Duodenal mucosa (tissue), 2 donors: ENCODE measurements at regions not wholly inside any gene's neighbourhood (a gene's known extent, or its start where the extent isn't known, plus 50 kb on each side); places are given as distances from the start of the nearest gene placed in this dataset.

Experiments
- H3K27ac ChIP-seq: one replicate; pipeline ENCODE4 v1.7.0; 2013; ENCODE audit warnings: low read depth, low read length
- H3K27me3 ChIP-seq, 2 donors: one replicate each; pipeline ENCODE4 v1.7.0; 2013; ENCODE audit warnings: low read length in 2 of 2, control low read depth in 1 of 2; ENCODE audit not compliant: insufficient read depth in 2 of 2, control insufficient read depth in 1 of 2
- H3K36me3 ChIP-seq, 2 donors: one replicate each; pipeline ENCODE4 v1.7.0; 2013; ENCODE audit warnings: low read length in 2 of 2, control low read depth in 1 of 2; ENCODE audit not compliant: insufficient read depth in 2 of 2, control insufficient read depth in 1 of 2
- H3K4me1 ChIP-seq, 2 donors: one replicate each; pipeline ENCODE4 v1.7.0; 2013; ENCODE audit warnings: low read length in 2 of 2, control low read depth in 1 of 2; ENCODE audit not compliant: insufficient read depth in 2 of 2, control insufficient read depth in 1 of 2
- H3K4me3 ChIP-seq, 2 donors: one replicate each; pipeline ENCODE4 v1.7.0; 2013; ENCODE audit warnings: low read length in 2 of 2, low read depth in 1 of 2
- H3K9ac ChIP-seq, 2 donors: one replicate each; pipeline ENCODE4 v1.7.0; 2013; ENCODE audit warnings: low read length in 2 of 2, low read depth in 1 of 2
- H3K9me3 ChIP-seq, 2 donors: one replicate each; pipeline ENCODE4 v1.7.0; 2013; ENCODE audit warnings: low read length in 2 of 2, control low read depth in 1 of 2; ENCODE audit not compliant: control insufficient read depth in 1 of 2

- Histone ChIP-seq H3K4me3 (no peak overlapping the region), H3K27me3 (no peaks in the 10 kb centered on the region), H3K4me1 (no peaks in the 10 kb centered on the region), H3K36me3 (no peaks in the 10 kb centered on the region), H3K9ac (no peak overlapping the region), H3K27ac (no peak overlapping the region), H3K9me3 (peaks cover 0 to 2% of the 10 kb centered on the region in 2 donors)
Measured at GRCh38 chr12:116471544-116471943, 87.6 kb upstream of the MAP1LC3B2 start.

- Histone ChIP-seq H3K27ac (no peak overlapping the region), H3K27me3 (no peaks in the 10 kb centered on the region), H3K4me1 (no peaks in the 10 kb centered on the region), H3K4me3 (no peak overlapping the region), H3K9ac (no peak overlapping the region), H3K9me3 (peaks cover 0 to 4% of the 10 kb centered on the region in 2 donors), H3K36me3 (no peaks in the 10 kb centered on the region)
Measured at GRCh38 chr12:116472193-116472592, 87.0 kb upstream of the MAP1LC3B2 start.

- Histone ChIP-seq H3K27me3 (no peaks in the 10 kb centered on the region), H3K27ac (no peak overlapping the region), H3K9ac (no peak overlapping the region), H3K4me3 (no peak overlapping the region), H3K36me3 (no peaks in the 10 kb centered on the region), H3K4me1 (no peaks in the 10 kb centered on the region), H3K9me3 (peaks cover 3 to 4% of the 10 kb centered on the region in 2 donors)
Measured at GRCh38 chr12:116473416-116473815, 85.8 kb upstream of the MAP1LC3B2 start.

GRCh38 chr12:116474331-116474730 is 84.8 kb upstream of the MAP1LC3B2 start:
- Histone ChIP-seq H3K27me3 (no peaks in the 10 kb centered on the region), H3K9me3 (peaks cover 3 to 4% of the 10 kb centered on the region in 2 donors), H3K27ac (no peak overlapping the region), H3K9ac (no peak overlapping the region), H3K4me3 (no peak overlapping the region), H3K4me1 (no peaks in the 10 kb centered on the region), H3K36me3 (no peaks in the 10 kb centered on the region)

- H3K4me1 ChIP-seq: no peaks in the 10 kb centered on the region
- no peak overlapping the region for H3K4me3 ChIP-seq
- H3K27me3 ChIP-seq: no peaks in the 10 kb centered on the region
- H3K36me3 ChIP-seq: no peaks in the 10 kb centered on the region
- peaks cover 3 to 4% of the 10 kb centered on the region in 2 donors for H3K9me3 ChIP-seq
- H3K9ac ChIP-seq: no peak overlapping the region
- H3K27ac ChIP-seq: no peak overlapping the region
Measured at GRCh38 chr12:116474899-116475298, 84.3 kb upstream of the MAP1LC3B2 start.

- H3K9me3 ChIP-seq: peaks cover 3 to 4% of the 10 kb centered on the region in 2 donors
- H3K4me3 ChIP-seq: no peak overlapping the region
- no peaks in the 10 kb centered on the region for H3K4me1 ChIP-seq
Measured at GRCh38 chr12:116476227-116476822, 82.9 kb upstream of the MAP1LC3B2 start.

GRCh38 chr12:116478243-116478773 is 80.9 kb upstream of the MAP1LC3B2 start:
- H3K4me1 ChIP-seq: no peaks in the 10 kb centered on the region
- H3K9me3 ChIP-seq: peaks cover 3 to 4% of the 10 kb centered on the region in 2 donors
- no peaks in the 10 kb centered on the region for H3K27me3 ChIP-seq
- H3K36me3 ChIP-seq: no peaks in the 10 kb centered on the region
- no peak overlapping the region for H3K4me3 ChIP-seq
- no peak overlapping the region for H3K27ac ChIP-seq
- H3K9ac ChIP-seq: no peak overlapping the region

More at GRCh38 chr12:116476227-116476822, 82.9 kb upstream of the MAP1LC3B2 start:
- Histone ChIP-seq H3K9ac (no peak overlapping the region), H3K27me3 (no peaks in the 10 kb centered on the region), H3K36me3 (no peaks in the 10 kb centered on the region), H3K27ac (no peak overlapping the region)

GRCh38 chr12:116480210-116480810 is 78.9 kb upstream of the MAP1LC3B2 start:
- H3K27me3 ChIP-seq: no peaks in the 10 kb centered on the region
- no peak overlapping the region for H3K9ac ChIP-seq
- no peak overlapping the region for H3K27ac ChIP-seq
- no peak overlapping the region for H3K4me3 ChIP-seq
- no peaks in the 10 kb centered on the region for H3K36me3 ChIP-seq
- H3K9me3 ChIP-seq: peaks cover 3 to 4% of the 10 kb centered on the region in 2 donors
- H3K4me1 ChIP-seq: peaks cover 0 to 3% of the 10 kb centered on the region in 2 donors

- Histone ChIP-seq H3K27ac (no peak overlapping the region), H3K9me3 (peaks cover 1 to 3% of the 10 kb centered on the region in 2 donors), H3K4me3 (no peak overlapping the region), H3K4me1 (peaks cover 0 to 3% of the 10 kb centered on the region in 2 donors), H3K9ac (no peak overlapping the region), H3K36me3 (no peaks in the 10 kb centered on the region), H3K27me3 (no peaks in the 10 kb centered on the region)
Measured at GRCh38 chr12:116481726-116482125, 77.5 kb upstream of the MAP1LC3B2 start.

GRCh38 chr12:116482179-116482578 is 77.0 kb upstream of the MAP1LC3B2 start:
- no peaks in the 10 kb centered on the region for H3K27me3 ChIP-seq

More at GRCh38 chr12:116482179-116482578, 77.0 kb upstream of the MAP1LC3B2 start:
- no peak overlapping the region for H3K27ac ChIP-seq
- no peaks in the 10 kb centered on the region for H3K36me3 ChIP-seq
- H3K9me3 ChIP-seq: peaks cover 0 to 3% of the 10 kb centered on the region in 2 donors
- no peak overlapping the region for H3K9ac ChIP-seq
- H3K4me3 ChIP-seq: no peak overlapping the region
- peaks cover 0 to 3% of the 10 kb centered on the region in 2 donors for H3K4me1 ChIP-seq
